ENCODE measurements at regions not wholly inside any gene's neighbourhood (a gene's known extent, or its start where the extent isn't known, plus 50 kb on each side); places are given as distances from the start of the nearest gene placed in this dataset.

DNA sequence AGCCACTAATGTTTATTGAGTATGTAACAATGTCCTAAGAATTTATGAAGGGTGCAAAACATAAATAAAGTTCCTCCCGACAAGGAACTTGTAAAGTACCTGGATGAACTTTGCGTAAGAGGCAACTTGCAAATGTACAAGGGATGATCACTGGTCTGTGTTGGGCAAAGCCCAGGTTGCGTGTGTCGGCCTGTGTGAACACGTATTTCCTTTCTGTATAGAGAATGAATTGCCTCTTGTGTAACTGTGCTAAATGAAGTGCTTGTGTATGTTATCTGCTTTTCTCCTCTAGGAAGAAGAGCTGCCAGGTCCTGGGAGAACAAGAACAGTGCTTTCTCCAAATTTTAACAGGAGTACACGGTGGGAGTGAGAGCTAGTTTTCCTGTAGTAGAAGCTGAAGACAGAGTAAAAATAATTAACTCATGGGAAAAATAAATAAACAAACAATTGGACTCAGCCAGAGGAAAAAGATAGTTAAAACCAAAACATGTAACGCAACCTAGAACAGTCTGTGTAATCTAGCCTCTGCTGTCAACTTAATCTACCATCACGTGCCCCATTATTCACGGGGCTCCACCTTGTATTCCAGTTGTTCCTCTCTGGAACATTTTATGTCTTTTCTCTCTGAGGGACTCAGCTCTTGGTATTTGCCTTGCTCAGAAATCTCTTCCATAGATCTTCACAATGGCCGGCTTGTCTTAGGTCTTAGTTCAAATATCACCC, 83.7 kb upstream of the RASGRP1 start:
- no peak for DNase-seq

DNA sequence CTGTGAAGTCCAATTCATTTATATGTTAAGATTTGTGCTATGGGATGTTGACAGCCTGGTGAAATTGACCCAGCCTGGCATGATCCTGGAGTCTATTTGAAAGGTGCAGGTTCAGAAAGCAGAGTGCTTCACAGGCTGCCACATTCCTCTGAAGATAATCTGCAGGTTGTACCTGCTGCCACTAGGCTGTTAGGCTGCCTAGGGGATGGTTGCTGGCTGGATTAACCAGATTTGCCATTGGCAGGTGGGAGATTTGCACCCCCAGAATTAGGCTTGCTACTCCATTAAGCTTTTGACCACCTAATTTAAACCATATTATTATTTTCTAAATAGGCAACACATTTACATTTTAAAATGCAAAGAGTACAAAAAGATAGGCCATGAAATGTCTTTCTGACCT, 85.8 kb upstream of the RASGRP1 start:
- DNase-seq = no peak

DNA sequence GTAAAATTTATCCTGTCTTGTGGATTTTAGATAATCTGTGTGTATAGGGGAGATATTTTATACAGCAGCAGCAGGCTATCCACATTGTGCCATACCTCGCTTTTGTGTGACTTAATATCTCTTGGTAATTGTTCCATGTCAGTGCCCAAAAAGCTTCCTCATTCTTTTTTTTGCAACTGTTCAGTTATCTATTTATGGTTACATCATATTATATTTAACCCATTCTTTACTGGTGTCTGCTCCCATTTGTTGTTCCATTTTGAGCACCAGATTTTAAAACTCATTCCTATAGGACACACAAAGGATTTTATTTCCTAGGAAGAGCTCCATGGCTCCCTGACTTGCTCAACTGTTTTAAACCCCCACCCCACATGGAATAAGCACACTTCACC, 86.3 kb upstream of the RASGRP1 start:
- DNase-seq = peak; percentile 53

DNA sequence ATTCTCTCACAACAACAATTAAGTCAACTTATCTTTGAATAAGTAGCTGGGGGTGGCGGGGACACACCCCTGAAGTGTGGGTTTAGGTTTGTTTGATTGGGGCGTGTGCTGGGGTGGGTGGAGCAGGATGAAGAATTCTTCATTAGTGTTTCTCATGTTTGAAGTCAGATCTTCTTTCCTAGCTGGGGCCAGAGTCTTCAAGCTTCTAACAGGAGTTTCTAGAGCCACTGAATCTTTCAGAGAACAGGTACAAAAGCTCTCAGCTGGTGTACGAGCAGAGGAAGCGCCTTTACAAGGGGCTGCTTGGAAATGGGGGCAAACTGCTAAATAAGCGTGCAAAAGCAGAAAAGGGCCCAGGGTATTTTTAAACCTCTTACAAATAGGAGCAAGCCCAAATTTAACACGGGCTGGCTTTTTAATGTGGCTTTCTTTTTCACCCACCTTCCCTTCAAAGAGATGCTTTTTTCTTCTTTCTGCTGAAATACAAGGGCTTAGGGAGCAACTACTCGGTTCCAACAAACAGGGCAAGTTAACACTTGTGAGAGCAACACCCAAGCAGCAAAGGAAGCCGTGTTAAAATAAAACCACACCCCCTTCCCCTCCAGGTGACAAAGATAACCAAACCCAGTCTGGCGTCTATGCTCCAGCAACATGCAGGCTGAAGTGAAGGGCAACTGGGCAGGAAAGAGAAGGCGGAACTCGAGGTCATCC, 86.9 kb upstream of the RASGRP1 start:
- peak; percentile 68 for DNase-seq

DNA sequence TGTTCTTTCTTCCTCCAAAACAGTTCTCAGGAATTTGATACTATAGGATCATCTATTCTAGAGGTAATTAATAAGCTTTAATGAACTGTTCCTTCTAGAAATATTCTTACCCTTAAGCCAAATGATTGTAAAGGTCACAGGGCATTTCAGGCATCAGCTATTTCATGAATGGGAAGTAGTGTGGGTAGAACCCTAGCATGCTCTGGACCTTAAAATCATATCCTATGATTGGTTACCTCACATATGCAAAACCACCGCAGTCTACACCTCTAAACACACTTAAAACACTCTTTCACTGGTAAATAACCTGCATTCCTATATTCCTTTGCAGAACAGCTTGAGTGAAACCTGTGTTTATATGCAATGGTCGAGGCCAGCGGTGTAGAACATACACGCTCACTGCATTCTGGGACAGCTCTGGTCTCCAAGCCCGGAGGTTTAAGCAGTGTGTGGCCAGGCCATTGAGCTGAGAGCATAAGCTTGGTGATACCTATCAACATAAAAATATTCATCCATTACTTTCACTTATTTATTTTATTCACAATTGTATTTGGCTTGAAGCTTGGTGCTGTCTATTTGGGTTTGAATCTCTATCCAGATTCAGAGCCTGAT, 87.7 kb upstream of the RASGRP1 start:
- DNase-seq = no peak

DNA sequence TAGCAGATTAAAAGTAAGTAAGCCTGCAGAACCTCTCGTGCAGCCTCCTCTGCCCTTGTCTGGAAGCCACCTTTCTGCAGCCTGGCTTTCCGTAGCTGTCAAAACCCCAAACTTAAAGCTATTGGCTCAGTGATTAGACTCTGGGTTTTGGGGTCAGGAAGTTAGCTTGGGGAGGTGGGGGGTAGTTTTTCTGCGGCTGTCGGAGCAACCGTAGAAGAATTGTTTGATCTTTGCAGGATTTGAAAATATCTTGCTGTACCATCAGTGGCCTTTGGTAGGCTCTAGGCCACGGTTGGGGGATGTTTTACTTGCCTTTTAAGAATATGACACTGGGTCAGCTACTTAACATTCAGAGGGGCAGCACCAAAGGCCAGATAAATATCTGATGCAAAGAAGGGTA, 88.4 kb upstream of the RASGRP1 start:
- DNase-seq = peak; percentile 41

DNA sequence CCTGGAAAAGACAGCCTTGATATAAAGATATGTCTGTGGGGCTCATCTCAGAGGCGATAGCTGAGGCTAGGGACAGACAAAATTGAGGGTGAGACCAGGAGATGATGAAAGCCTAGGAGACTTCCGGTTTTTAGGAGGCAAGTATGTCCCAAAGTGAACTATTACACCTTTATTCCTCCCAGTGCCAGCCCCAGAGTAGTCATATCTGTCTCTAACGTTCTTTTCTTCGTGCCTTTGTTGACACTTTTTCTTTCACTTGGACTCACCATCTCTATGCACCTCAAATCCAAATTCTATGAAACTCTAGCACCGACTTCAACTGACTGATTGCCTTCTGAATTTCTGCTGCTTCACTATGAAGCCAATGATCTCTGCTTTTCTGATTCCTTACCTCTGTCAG, 93.8 kb upstream of the RASGRP1 start:
- DNase-seq = no peak

DNA sequence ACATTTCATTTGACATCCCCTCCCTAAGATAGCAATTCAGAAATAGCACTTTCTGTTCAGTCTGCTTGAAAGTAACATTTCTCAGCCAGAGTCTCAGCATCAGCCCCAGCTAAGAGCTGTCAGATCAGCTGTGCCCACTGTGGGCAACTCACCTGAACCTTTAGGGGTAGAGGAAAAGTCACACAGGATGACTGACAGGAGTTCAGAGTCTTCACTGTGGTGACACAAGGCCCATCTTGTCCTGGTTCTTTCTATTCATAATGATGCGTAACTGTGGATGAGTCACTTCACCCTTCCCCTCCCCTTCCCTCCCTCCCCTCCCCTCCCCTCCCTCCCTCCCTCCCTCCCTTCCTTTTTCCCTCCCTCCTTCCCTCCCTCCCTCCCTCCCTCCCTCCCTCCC, 96.1 kb upstream of the RASGRP1 start:
- DNase-seq = no peak

DNA sequence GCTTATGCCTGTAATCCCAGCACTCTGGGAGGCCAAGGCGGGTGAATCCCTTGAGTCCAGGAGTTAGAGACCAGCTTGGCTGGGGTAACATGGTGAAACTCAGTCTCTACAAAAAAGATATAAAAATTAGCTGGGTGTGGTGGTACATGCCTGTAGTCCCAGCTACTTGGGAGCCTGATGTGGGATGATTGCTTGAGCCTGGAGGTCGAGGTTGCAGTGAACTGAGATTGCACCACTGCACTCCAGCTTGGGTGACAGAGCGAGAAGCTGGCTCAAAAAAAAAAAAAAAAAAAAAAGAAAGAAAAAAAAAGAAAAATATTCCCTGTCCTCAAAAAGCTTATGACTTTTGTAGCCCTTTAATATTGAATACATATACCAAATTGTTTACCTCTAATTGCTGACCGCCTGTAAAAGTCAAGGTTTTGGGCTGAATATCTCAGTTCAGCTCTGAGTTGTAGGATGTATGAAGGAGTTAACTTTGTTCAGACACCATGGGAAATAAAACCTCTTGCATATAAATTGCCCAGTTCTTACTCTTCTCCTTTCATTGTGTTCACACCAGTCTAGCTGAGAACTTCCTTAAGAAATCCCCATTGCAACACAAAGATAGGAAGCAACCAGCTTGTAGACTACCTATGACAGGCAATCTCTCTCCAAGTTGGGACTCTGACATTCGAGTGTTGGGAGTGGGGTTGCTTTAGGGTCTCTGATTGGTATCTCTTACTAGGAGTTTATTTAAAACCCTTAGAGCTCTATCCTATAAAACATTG, 97.6 kb upstream of the RASGRP1 start:
- no peak for DNase-seq

DNA sequence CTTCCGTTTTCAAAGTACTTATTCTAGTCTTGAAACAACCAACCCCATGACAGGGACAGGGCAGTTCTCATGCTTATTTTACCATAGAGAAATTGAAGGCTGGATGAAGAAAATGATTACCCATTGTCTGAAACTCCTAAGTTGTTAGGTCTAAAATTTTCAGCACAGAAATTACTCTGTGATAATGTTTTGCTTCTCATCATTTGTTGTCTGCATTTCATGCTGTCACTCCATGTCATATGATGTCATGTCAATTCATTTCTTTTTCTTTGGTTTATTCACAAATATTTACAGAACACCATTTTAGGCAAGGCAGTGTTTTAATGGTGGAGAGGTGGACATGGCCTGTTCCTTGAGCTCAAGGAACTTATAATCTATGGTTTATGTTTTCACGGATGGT, 98.2 kb upstream of the RASGRP1 start:
- no peak for DNase-seq

DNA sequence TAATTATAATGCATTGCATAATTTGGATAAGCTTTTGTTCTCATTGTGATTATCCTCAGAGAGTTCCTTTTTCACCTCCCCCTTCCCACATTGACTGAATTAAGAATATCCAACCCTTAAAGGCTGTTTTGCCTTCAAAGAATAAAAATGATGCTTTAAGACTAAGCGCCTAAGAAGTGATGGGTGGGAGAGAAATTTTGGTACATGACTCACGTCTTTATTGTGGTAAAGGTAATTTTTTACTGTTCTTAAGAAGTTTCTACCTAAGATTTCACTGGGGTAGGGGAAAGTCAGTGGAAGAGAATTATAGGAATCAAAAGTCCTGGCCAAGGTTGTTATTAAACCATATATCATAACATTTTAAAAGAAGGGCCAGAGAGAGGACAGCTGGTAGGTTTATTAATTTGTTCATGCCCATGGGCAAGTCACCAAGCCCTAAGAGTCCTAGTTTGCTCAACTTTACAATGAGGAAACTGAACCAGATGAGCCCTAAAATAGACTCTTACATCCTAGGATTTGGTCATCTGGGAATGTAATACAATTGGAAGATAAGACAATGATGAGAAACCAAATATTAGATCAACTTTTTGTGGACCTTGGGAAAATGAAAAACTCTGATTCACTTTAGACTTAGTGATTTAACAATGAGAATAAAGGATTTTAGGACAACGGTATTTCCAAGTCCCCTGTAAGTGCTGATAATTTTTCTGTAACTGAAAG, 101.1 kb upstream of the RASGRP1 start:
- DNase-seq = no peak

DNA sequence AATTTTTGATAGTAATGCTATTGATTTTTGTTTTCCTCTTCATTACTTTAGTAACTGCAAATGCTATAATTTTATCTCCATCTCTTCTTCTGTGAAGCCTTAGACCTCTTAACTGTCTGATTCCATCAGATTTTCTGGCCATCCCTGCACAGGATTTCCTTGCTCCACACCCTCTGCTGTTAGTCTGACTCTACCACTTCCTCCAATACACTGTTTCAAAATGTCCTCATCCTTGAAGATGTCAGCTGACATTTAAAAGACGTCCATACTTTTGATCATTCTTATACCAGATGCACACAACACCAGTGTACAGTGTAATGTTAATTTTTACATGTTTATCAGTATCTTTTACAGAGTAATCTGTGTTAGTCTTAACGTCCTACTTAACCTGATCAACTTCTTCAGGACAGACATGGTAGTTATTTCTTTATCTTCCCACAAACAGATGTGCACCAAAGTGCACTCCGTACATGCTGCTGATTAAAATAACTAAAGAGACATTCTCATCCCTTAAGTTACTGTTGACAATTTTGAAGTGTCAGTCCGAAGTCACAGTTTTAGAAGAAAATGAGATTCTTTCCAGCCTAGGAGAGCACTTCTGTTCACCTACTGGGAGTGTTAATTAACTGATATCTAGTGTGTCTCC, 102.4 kb upstream of the RASGRP1 start:
- peak; percentile 14 for DNase-seq

DNA sequence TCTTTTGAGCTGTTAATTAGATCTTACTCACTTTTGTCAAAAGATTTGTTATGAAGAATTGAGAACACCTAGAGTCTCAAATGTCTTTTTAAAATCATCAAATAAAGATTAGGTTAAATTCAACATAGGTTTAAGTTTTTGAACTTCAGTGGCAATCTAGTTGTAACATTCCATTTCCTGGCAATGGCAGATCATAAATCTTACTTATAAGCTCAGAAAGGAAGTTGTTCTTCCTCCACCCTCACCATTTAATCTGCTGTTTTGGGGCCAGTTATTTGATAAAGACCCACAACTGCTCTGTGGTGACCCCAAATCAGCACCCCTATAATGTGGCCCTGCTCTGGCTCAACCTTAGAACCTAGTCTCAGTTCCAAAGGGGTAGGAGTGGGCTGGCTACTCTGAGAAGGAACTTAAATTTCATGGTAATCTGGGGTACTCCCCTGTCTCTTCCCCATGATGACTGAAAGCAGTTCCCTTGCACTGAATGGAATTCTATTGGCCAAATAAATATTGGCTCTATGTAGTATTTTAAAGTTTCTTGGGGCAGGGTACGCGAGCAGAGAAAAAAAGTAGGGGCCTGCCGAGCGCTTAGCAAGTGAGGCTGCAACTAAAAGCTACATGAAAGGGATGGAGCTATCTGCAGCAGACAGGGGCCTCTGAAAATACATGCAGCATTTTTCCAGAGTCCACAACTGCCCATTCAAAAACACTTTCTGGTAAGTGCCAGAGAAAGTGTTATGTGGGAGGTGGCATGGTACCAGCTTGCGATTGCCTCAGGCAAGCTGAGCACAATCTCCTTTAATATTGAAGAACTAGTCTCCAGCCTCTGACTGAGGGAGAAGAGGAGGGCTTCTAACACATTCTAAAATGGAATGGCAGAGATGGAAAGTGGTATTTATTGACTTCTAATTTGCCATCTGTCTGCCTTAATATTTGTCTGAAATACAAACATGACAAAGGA, 103.6 kb upstream of the RASGRP1 start:
- DNase-seq = no peak

DNA sequence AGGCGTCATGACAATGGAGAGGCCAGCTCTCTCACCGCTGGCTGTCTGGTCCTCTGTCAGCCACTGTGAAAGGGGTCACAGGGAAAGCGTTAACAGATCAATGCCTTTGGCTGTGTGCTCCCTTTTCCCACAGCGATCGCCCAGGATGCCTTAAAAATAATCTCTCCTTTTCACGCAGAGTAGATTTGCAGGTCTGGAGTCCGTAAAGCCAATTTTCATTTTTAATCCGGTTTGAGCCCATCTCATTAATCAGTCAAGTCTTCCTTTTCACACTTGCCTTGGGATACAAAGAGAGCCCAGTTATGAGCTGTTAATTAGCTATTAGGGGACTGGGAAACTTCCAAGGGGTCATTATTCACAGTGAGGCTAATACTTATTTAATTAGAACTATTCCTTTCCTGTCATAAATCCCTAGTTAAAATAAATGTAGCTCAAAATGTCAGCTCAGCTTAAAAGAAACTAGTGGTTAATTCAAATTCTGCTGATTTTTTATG, 104.3 kb upstream of the RASGRP1 start:
- no peak for DNase-seq

DNA sequence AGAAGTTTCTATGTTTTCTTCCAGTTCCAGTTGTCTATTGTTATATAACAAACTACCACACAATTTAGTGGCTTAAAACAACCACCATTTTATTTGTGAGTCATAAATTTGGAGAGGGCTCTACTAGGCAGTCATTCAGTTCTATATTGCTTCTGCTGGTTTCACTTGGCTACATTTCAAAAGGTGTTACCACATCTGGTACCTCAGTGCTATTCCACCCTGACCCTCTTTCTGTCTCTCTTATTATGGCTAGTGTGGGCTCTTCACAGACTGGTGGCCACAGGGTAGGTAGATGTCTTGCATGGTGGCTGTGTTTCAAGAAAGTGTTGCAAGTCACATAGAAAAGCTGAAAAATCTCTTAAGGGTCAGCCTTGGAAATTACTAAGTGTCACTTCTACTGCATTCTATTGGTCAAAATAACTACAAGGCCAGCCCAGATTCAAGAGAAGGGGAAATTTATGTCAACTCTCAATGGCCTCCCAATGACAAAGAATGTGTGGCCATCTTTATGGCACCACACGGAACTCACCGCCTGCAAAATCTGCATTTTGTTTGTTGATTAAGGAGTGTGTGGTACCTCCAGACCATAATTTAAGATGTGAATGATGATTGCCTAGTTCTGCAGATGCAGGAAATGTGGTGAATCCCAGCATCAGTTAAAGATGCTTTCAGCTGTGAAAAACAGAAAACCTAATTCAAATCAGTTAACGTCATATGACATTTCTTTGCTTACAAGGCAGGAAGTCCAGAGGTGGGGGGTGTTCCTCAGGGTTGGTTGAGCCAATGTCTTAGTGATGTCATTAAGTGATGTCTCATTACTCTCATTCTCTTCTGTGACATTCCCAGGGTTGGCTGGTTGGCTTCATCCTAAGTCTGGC, 105.8 kb upstream of the RASGRP1 start:
- DNase-seq = no peak

DNA sequence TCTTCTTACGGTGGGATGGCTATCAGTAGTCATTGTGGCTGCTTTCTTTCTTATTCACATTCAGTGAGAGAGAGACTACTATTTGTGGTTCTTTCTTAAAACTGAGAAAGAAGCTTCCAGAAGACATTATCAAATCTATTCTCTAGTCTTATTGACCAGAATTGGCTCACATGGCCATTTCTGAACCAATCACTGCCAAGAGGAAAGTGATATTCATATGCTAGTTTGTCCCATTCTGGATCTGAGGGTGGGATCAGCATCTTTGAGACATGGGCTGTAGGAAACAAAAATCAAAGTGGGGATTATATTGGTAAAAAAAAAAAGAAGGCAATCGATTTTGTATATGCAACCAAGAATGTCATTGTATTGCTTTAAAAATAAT, 106.4 kb upstream of the RASGRP1 start:
- DNase-seq = no peak

DNA sequence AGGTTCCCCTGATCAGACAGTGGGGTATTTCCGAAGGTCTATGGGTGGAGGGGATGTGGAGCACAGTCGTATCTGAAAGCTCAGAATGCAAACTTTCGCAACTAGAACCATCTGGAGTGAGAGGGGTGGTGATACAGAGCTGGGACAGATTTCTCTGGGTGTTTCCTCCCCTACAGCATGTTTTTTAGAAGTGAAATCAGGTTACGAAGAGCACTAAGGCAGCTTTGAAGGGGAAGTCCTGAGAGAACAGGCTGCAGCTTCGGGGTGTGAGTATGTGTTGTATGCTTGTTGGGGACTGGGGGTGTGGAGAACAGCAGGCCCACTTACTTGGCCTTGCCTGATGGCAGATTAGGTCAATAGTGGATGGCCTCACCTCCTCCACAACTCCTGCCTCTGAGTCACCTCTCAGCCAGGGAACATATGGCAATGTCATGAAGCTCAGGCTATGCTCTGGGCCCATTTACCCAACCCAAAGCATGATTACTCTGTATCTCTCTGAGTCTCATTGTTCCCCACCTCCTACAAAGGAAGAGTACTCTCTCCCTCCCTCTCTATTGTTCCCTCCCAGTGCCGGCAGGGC, 107.2 kb upstream of the RASGRP1 start:
- no peak for DNase-seq

DNA sequence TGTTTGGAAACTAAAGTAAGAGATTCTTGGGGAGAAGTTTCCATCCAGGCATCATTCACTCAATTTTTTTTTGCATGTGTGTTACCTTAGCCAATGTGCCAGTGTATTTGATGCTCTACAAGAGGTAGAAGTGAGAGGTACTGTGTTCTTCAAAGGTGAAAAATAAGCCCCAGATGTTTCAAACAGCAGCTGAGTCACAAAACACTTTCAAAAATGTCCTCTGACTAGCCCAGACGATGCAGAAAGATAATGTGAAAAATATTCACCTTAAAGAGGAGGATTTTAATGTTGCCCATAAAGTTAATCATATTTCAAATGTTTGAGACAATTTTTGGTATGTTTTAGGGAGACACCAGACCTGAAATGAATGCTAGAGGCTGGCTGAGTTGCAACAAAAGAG, 107.7 kb upstream of the RASGRP1 start:
- no peak for DNase-seq
